ENCODE measurements at regions not wholly inside any gene's neighbourhood (a gene's known extent, or its start where the extent isn't known, plus 50 kb on each side); places are given as distances from the start of the nearest gene placed in this dataset.

GRCh38 chr2:193808877-193809276 is 1614.1 kb upstream of the TMEFF2 start:
- TF ChIP-seq YY1 (IDR thresholded peaks at IDR 0.05; ENCODE audit: low read depth), result no peak
- TF ChIP-seq TAF1 (IDR thresholded peaks at IDR 0.05; ENCODE audit: low read depth), result no peak
- no peak for TF ChIP-seq RAD21 (IDR thresholded peaks at IDR 0.05; ENCODE audit: low read depth)
- TF ChIP-seq TCF12 (IDR thresholded peaks at IDR 0.05; ENCODE audit: low read depth), result no peak
- no peak for TF ChIP-seq CREB1 (IDR thresholded peaks at IDR 0.05; ENCODE audit: low read depth)
- TF ChIP-seq EP300 (IDR thresholded peaks at IDR 0.05; ENCODE audit: borderline replicate concordance), result no peak
- no peak for TF ChIP-seq REST (IDR thresholded peaks at IDR 0.05; ENCODE audit: low read depth)
- no peak for TF ChIP-seq EGR1 (IDR thresholded peaks at IDR 0.05)
